ENCODE measurements at regions not wholly inside any gene's neighbourhood (a gene's known extent, or its start where the extent isn't known, plus 50 kb on each side); places are given as distances from the start of the nearest gene placed in this dataset.
A peak's percentile ranks its signal among the peaks of the same experiment; 100 is the strongest.

DNA sequence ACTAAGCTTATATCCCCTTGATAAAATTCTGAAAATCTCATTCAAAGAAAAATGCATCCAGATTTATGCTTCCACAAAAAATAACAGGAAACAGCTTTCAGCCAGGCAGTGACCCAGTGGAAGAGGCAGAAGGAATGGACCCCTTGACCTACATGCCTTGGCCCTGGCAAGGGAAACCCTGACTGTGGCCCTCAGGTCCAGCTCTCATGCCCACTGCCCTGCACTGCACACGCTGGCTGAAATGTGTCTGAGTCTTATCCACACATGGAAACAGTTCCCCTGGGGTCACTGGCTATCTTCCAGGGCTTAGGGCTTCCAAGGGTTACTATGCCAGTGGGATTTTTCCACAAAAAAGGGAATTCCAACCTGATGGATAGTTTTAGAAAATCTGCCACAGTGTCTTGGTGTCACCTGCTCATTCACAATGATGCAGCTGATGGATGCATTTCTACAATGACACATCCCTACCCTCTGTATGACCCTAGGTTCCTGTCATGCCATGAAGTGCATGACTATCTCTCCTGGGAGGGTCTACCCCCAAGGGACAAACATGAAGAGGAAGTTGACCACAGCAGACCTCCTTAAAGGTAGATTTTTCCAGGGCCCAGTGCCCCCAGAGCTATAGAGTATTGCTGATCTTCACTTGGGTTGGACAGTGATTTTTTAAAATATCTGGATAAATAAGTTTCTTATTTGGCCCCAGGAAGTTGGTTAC lies 121.9 kb upstream of the CD93 start:
- no peak for FAIRE-seq
- DNase-seq (ENCODE audit: low spot score), result no peak

DNA sequence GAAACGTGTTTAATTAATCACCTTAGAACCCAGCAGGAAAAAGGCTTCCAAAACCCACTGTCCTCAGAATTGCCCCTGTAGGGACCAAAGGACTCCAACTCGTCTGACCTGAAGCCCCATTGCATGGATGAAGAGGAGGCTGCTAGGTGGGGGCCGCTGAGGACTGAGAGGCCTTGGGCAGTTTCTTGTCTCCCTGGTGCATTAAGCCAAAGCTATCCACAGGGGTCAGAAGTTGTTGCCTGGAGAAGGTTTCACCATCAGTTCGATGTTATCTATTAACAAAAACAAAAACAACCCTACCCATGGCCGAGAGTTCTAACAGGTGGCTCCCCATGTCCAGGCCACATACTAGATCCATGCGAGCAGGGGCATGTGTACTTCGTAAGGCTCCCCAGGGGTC lies 120.9 kb upstream of the CD93 start:
- FAIRE-seq (no peak), DNase-seq (ENCODE audit: low spot score) (no peak)

DNA sequence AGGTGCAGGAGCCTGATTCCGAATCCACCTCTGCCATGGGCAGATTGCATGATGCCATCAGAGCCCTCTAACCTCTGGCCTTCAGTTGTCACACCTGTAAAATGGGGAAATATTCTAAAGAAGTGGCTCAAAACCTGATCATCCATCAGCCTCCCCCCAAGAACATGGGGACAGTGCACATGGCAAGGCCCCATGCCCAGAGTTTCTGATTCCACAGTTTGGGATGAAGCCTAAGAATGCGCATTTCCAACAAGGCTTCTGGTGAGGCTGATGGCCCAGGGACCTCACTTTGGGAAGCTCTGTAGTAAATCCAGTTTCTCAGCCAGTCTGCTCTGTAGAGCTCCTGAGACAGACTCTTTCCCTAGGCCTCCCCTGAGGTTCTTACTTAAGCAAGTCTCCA lies 119.9 kb upstream of the CD93 start:
- no peak for FAIRE-seq
- no peak for DNase-seq (ENCODE audit: low spot score)

- no peak for FAIRE-seq
- DNase-seq (ENCODE audit: low spot score), result no peak
These were observed 119.5 kb upstream of the CD93 start for GRCh38 chr20:23205611-23206041.

DNA sequence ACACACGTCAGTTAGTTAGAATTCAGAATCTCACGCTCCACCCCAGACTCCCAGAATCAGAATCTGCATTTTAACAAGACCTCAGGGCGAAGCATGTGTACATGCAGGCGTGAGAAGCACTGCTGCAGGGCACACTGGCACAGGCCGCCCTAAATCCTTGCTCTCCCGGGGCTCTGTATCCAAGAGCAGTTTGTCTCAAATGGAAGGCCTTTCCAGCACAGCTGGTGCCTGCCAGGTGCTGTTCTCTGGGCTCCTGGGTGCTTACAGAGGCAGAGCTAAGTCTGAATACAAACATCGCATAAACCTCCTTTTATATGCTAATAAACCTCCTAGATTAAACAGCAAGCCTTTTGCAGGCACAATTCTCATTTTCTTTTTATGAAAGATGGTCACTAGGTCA lies 119.1 kb upstream of the CD93 start:
- no peak for FAIRE-seq
- DNase-seq (ENCODE audit: low spot score), result no peak

DNA sequence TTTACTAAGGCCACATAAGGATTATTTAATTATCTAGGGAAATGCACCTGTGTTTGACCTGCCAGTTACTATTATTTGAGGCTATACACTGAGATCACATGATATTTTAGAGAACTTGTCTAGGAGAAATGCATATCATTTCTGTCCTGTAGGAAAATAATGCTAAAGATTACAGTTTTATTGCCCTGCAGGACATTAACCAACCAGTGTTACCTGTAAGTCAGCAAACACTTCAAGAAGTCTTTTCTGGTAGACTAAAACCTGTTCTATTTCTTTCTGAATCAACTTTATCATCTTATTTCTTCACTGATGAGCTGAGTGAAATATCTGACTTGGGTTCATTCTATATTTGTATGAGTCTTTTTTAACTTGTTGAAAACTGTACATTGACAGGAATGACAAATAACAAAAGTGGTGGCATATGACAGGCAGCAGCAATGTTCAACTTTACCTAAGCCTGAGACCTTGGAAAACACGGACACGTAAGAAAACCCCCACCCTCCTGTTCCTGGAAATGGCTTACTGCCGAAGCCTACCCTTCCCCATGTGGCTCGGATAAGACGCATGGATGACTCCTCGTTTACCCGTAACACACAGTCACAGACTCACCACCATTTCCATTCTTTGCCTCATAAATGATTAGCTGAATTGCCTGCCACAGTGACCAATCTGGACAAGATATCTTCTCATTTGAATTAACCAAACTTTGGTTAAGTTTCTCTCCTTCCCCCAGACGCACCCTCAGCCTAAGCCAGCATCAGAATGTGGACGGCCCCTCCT lies 118.0 kb upstream of the CD93 start:
- FAIRE-seq, result no peak
- no peak for DNase-seq (ENCODE audit: low spot score)

- no peak for DNase-seq (ENCODE audit: low spot score)
- FAIRE-seq, result no peak
These were observed 117.2 kb upstream of the CD93 start for GRCh38 chr20:23203310-23203709.

GRCh38 chr20:23201658-23202057 lies 115.5 kb upstream of the CD93 start:
- FAIRE-seq (no peak), DNase-seq (ENCODE audit: low spot score) (no peak)

DNA sequence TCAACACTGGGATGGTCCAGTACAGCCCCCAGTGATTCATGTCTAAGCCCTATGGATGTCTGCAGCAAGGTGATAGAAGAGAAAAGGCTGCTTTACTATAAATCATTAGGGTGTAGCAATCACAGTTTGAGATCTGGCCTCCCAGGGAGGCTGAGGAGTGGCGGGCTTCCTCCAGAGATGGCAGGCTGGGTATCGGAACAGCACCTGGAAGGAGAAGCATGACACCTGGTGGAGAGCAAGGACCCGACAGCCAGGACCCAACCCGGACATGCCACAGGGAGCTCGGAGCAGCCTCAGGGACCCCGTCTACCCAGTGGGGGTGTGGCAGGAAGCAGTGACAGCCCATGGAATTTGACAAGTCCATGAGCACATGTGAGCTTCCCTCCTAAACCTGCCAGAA lies 114.8 kb upstream of the CD93 start:
- DNase-seq (ENCODE audit: low spot score), result peak; percentile 46
- FAIRE-seq, result no peak

- no peak for FAIRE-seq
- DNase-seq (ENCODE audit: low spot score), result no peak
These were observed 114.3 kb upstream of the CD93 start for GRCh38 chr20:23200413-23200812.

GRCh38 chr20:23199356-23199755 lies 113.2 kb upstream of the CD93 start:
- DNase-seq (ENCODE audit: low spot score) (no peak), FAIRE-seq (no peak)

DNA sequence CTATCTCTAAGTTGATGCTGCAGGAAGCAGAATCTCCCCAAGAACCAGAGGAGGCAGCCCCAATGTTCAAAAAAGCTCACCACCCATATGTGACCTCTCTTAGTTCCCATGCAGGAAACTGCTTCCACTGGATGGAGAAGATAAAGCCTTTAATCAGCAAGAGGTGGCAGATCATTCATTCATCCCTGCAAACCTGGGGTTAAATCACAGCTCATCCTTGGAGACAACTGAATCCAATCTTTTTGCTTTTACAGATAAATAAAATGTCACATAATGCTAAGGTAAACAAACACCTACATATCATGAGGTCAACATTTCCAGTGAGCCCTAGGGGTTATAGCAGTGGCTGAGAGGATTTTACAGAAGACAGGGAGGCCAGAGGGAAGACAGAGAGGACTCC lies 112.7 kb upstream of the CD93 start:
- DNase-seq (ENCODE audit: low spot score) (no peak), FAIRE-seq (no peak)

DNA sequence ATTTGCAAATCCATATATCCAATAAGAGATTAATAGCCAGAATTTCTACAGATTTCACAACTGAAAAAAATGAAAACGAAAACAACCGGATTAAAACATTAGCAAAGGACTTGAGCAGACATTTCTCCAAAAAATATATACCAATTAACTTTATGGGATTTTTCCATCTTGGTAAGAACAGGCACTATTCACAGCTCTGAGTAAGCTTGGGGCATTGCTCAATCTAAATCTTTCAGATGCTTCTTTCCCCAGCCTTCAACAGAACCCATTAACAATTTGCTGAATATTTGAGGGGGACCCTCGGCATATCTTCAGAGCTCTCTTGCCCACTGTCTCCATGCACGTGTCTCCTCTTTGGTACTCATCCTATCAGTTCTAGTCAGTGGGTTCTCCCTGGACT lies 111.7 kb upstream of the CD93 start:
- DNase-seq (ENCODE audit: low spot score) (no peak), FAIRE-seq (no peak)

DNA sequence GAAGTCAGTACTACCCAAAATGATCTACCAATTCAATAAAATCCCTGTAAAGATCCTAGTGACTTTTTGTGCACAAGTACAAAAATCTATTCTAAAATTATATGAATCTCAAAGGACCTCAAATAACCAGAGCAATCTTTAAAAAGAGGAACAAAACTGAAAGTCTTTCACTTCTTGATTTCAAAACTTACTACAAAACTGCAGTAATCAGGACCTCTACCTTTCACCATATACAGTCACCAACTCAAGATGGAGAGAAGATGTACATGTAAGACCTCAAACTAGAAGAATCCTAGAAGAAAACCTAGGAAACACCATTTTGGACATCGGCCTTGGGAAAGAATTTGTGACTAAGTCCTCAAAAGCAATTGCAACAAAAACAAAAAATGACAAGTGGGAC lies 109.5 kb upstream of the CD93 start:
- no peak for FAIRE-seq
- DNase-seq (ENCODE audit: low spot score), result no peak

DNA sequence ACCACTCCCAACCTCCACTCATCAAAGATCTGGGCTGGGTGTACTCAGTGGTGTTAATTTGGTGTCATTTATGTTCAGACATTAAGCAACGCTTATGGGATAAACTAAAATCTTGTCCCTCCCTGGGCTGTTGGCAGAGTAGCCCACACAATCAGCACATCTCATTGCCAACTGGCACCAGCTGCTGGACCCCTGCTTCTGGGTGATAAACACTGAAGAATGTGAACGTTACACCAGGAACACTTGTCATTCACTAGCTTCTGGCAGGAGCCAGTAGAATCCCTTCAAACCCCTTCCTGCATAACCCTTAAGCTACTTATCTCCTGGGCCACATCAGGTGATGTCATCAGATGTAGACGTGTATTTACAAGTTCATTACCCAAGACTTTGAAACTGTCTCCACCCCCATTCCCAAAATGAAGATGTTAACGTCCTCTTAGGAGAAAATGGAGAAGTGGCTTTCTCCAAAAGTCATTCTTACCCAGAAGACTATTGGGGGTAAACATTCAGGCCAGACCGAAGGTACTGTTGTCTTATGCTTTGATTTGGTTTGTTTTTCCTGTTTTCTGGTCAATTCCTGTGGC lies 107.8 kb upstream of the CD93 start:
- FAIRE-seq (no peak), DNase-seq (ENCODE audit: low spot score) (no peak)

- no peak for DNase-seq (ENCODE audit: low spot score)
These were observed 106.3 kb upstream of the CD93 start for GRCh38 chr20:23192469-23192868.

GRCh38 chr20:23190557-23190956 lies 104.4 kb upstream of the CD93 start:
- DNase-seq (ENCODE audit: low spot score), result no peak
- no peak for FAIRE-seq

More at GRCh38 chr20:23192469-23192868, 106.3 kb upstream of the CD93 start:
- no peak for FAIRE-seq

DNA sequence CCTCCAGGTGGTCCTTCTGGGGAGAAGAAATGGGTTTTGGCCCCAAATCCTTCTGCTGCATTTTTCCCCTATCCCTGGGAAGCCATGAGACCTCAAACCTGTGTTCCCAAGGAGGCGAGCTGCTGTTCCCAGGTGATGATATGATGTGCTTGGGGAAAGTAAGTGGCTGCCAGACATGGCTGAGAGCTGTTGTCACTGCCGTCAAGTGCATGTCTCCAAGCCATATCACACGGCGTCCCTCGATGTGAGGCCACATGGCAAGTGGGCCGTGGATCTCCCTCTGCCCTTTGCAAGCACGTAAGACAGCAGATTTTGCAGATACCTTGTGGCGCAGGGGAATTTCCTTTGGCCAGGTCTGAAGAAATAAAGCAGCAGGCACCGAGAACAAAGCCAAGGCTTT lies 103.7 kb upstream of the CD93 start:
- DNase-seq (ENCODE audit: low spot score) (no peak), FAIRE-seq (no peak)

DNA sequence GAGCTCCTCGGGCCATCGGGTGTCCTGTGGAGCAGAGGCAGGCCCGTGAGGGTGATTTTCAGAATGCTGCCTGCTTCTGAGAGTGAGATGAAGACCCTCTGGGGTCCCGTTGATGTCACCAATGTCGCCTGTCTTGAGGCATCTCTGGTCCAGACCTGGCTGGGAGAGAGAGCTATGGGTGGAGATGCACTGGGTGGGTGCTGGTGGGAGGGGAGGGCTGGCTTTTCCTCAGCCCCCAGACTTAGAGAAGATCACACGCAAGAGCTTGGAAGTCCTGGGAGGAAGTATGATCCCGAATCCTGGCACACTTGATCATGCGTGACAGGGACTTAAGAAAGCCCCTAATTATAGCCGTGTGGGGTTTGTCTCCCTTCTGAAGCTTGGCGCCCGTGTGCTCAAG lies 103.2 kb upstream of the CD93 start:
- DNase-seq (ENCODE audit: low spot score), result no peak
- no peak for FAIRE-seq

GRCh38 chr20:23188377-23189169 lies 102.4 kb upstream of the CD93 start:
- FAIRE-seq, result peak; percentile 92
- no peak for DNase-seq (ENCODE audit: low spot score)

- FAIRE-seq, result no peak
- no peak for DNase-seq (ENCODE audit: low spot score)
These were observed 101.6 kb upstream of the CD93 start for GRCh38 chr20:23187751-23188150.

DNA sequence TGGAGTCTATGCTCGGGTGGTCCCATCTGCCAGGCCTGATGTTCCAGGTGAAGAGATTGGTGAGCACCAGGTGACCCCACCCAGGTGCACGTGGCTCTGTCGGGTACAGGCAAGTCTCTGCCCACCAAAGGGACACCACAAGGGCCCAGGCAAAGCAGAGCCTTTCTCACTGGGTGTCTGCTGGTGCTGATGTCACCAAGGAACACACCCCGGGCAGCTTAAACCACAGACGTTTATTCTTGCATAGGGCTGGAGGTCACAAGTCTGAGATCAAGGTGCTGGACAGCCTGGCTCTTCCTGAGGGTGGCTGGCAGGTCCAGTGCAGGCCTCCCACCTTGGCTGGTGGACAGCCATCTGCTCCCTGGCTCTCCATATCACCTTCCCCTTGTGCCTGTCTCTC lies 100.7 kb upstream of the CD93 start:
- FAIRE-seq (no peak), DNase-seq (ENCODE audit: low spot score) (no peak)

Measured in urothelium cell line (cell line).